HCT116 (cell line): ENCODE measurements at regions not wholly inside any gene's neighbourhood (a gene's known extent, or its start where the extent isn't known, plus 50 kb on each side); places are given as distances from the start of the nearest gene placed in this dataset.

Source experiments
- ATAC-seq: fragments of 200-7000 bp; cut with Tn5 transposase; 2 replicates; pipeline ENCODE4 v1.9.1; 2020; ENCODE audit warnings: mild to moderate bottlenecking, moderate library complexity
- BruUV-seq: library from RNA; stranded (reverse); fragments of 400-500 nt; replicated peaks from 2 replicates; lab custom pipeline; 2021; lab: Mats Ljungman, UMichigan
- CTCF ChIA-PET: fragments of 300-600 bp; sonication (Branson Sonifier 250); formaldehyde crosslinking; loops from one replicate; lab custom pipeline; 2021; ENCODE audit warnings: antibody characterized with exemption; lab: Charles Lee
- POLR2A ChIA-PET: fragments of 300-600, 350-600 bp; sonication (Branson Sonifier 250); formaldehyde crosslinking; loops from one replicate; lab custom pipeline; 2021; ENCODE audit warnings: antibody characterized with exemption; lab: Charles Lee
- RAD21 ChIA-PET, 2 experiments: fragments of 300-600 bp; sonication (Branson Sonifier 250); formaldehyde crosslinking; loops; one replicate each; lab custom pipeline; 2023; ENCODE audit warnings: low total read pairs in 2 of 2; ENCODE audit not compliant: uncharacterized antibody in 2 of 2, unreplicated experiment in 2 of 2, low non-redundant PET in 1 of 2; lab: Charles Lee
- DNase-seq: peaks from one replicate; pipeline ENCODE4 v3.0.0-alpha.2; 2010; ENCODE audit warnings: low read depth, low spot score
- H2AFZ ChIP-seq: fragments of 200-600 bp; shearing (Covaris generic), sonication (generic); 2 replicates; pipeline ENCODE4 v1.6.1; 2017; ENCODE audit warnings: low read depth, mixed run types, mixed read lengths, antibody characterized with exemption, low read length; ENCODE audit not compliant: poor library complexity, severe bottlenecking
- H3K27ac ChIP-seq: 2 replicates; pipeline ENCODE4 v1.5.1; 2012; ENCODE audit warnings: low read depth, low read length
- H3K27me3 ChIP-seq: fragments of 200-600 bp; sonication (generic); 2 replicates; pipeline ENCODE4 v1.6.1; 2016; ENCODE audit warnings: mixed run types, low read length, mixed read lengths; ENCODE audit not compliant: insufficient read depth
- H3K36me3 ChIP-seq, 2 experiments: fragments of 200-500 bp in 1 of 2; fragments of 200-600 bp in 1 of 2; sonication (Bioruptor generic) in 1 of 2; sonication (generic) in 1 of 2; 2 replicates each; pipeline versions ENCODE4 v1.5.1 to v1.6.1; 2014 to 2016; ENCODE audit warnings: low read length in 2 of 2, inconsistent platforms in 1 of 2, mixed read lengths in 1 of 2, mixed run types in 1 of 2; ENCODE audit not compliant: insufficient read depth in 2 of 2, control insufficient read depth in 1 of 2
- H3K4me1 ChIP-seq, 2 experiments: fragments of 200-600 bp in 1 of 2; sonication (generic) in 1 of 2; 2 replicates each; pipeline versions ENCODE4 v1.5.1 to v1.6.1; 2012 to 2017; ENCODE audit warnings: low read length in 2 of 2, inconsistent platforms in 1 of 2, mild to moderate bottlenecking in 1 of 2, mixed read lengths in 1 of 2, mixed run types in 1 of 2, moderate library complexity in 1 of 2; ENCODE audit not compliant: insufficient read depth in 2 of 2, control insufficient read depth in 1 of 2
- H3K4me2 ChIP-seq: fragments of 200-600 bp; sonication (generic); 2 replicates; pipeline ENCODE4 v1.6.1; 2017; ENCODE audit warnings: mixed run types, low read length, mixed read lengths
- H3K4me3 ChIP-seq, 2 experiments: fragments of 200-600 bp in 1 of 2; sonication (generic) in 1 of 2; replicated peaks in 1 of 2; 2 replicates each; pipeline ENCODE4 v1.5.1; 2011 to 2016; ENCODE audit warnings: low read length in 2 of 2, control low read depth in 1 of 2, low read depth in 1 of 2, mild to moderate bottlenecking in 1 of 2, mixed read lengths in 1 of 2, mixed run types in 1 of 2
- H3K79me2 ChIP-seq: fragments of 200-600 bp; sonication (generic); 2 replicates; pipeline ENCODE4 v1.6.1; 2017; ENCODE audit warnings: mild to moderate bottlenecking, mixed run types, low read length, moderate library complexity, mixed read lengths; ENCODE audit not compliant: insufficient read depth
- H3K9ac ChIP-seq: fragments of 200-600 bp; sonication (generic); 2 replicates; pipeline ENCODE4 v1.6.1; 2016; ENCODE audit warnings: low read length, mixed read lengths
- H3K9me2 ChIP-seq: fragments of 200-600 bp; sonication (generic), shearing (Covaris generic); 2 replicates; pipeline ENCODE4 v1.6.1; 2017; ENCODE audit warnings: mixed run types, mild to moderate bottlenecking, moderate library complexity; ENCODE audit not compliant: insufficient read depth
- H3K9me3 ChIP-seq, 2 experiments: fragments of 200-500 bp in 1 of 2; fragments of 200-600 bp in 1 of 2; sonication (Bioruptor generic) in 1 of 2; sonication (generic) in 1 of 2; 2 replicates each; pipeline ENCODE4 v1.6.1; 2014 to 2017; ENCODE audit warnings: low read length in 2 of 2, mixed read lengths in 2 of 2, inconsistent platforms in 1 of 2, low read depth in 1 of 2, mild to moderate bottlenecking in 1 of 2, mixed run types in 1 of 2, moderate library complexity in 1 of 2; ENCODE audit not compliant: control insufficient read depth in 1 of 2, insufficient read depth in 1 of 2
- H4K20me1 ChIP-seq: fragments of 200-600 bp; sonication (generic), shearing (Covaris generic); 2 replicates; pipeline ENCODE4 v1.6.1; 2017; ENCODE audit warnings: mixed run types, mild to moderate bottlenecking, moderate library complexity; ENCODE audit not compliant: insufficient read depth
- CBX3 ChIP-seq: IDR thresholded peaks from 2 replicates; pipeline ENCODE4 v1.6.1; 2012; ENCODE audit warnings: low read depth
- ELF1 ChIP-seq: IDR thresholded peaks from 2 replicates; pipeline ENCODE4 v1.6.1; 2012; ENCODE audit warnings: low read depth, borderline replicate concordance
- EZH2phosphoT487 ChIP-seq: fragments of 200-600 bp; IDR thresholded peaks from 2 replicates; pipeline ENCODE4 v1.6.1; 2018; ENCODE audit warnings: antibody characterized with exemption, borderline replicate concordance
- FOSL1 ChIP-seq: IDR thresholded peaks from 2 replicates; pipeline ENCODE4 v1.6.1; 2012; ENCODE audit warnings: low read depth
- MAX ChIP-seq: IDR thresholded peaks from 2 replicates; pipeline ENCODE4 v1.6.1; 2012
- REST ChIP-seq: IDR thresholded peaks from 2 replicates; pipeline ENCODE4 v1.6.1; 2012; ENCODE audit warnings: low read depth
- SP1 ChIP-seq: IDR thresholded peaks from 2 replicates; pipeline ENCODE4 v1.6.1; 2012; ENCODE audit warnings: low read depth
- SRF ChIP-seq: IDR thresholded peaks from 2 replicates; pipeline ENCODE4 v1.6.1; 2012; ENCODE audit warnings: low read depth
- TCF7L2 ChIP-seq: IDR thresholded peaks from 2 replicates; pipeline ENCODE4 v1.7.0; 2011; ENCODE audit warnings: borderline replicate concordance, inconsistent platforms; ENCODE audit not compliant: insufficient read depth, insufficient read length; ENCODE audit errors: extremely low read depth
- YY1 ChIP-seq: IDR thresholded peaks from 2 replicates; pipeline ENCODE4 v1.6.1; 2011; ENCODE audit warnings: low read length, low read depth, moderate library complexity, mild to moderate bottlenecking; ENCODE audit not compliant: insufficient replicate concordance; ENCODE audit errors: extremely low read depth
- ZFX ChIP-seq: fragments of 450-650 bp; IDR thresholded peaks from 2 replicates; pipeline ENCODE4 v1.6.1; 2017
- ZNF274 ChIP-seq: fragments of 200-500 bp; sonication (Bioruptor generic); IDR thresholded peaks from 2 replicates; pipeline ENCODE4 v1.6.1; 2014; ENCODE audit warnings: mild to moderate bottlenecking, low read depth, low read length, inconsistent platforms
- intact Hi-C: fragments of 100-400 bp; cut with micrococcal nuclease; formaldehyde crosslinking; loops from 2 replicates; pipeline ENCODE4 v1.10.0; 2022

DNA sequence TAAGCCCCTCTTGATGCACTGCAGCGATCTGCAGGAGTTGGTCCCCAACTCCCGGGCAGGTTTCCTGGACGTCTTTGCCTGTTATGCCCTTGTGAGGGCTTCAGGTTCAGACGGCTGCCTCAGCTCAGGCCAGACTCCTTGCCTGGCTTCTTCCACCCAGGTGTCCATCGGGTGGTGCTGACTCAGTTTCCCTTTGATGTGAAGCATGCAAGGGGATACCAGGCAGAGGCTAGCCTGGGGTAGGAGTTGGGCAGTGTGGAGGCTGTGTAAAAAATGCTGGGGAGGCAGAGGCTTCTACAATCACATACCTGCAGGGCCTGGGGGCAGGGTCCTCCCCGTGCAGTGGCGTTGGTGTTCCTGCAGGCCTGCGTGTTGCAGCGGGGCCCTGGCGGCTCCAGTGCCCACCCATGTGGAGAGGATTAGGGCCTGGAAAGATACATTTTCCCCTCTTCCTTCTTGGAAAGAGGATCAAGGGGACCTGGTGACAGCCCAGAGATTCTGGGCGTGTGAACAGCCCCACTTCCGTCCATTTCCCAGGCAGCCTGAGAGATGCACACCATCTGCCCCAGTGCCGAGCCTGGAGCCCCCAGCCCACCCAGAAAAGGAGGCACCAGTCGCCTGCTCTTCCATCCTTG, 338.3 kb downstream of the DYSF start:
- CTCF ChIA-PET: no interaction called here
- RAD21 ChIA-PET: interaction anchor here in 1 of 2 experiments (0.6 kb wide), 1 partner anchor 357 kb away, joined by 5 read pairs; no protein-coding TSS in a partner anchor
- Histone ChIP-seq H3K27me3 (no peaks in the 10 kb centered on the region), H3K36me3 (no peaks in the 10 kb centered on the region), H2AFZ (no peak overlapping the region), H3K9me3 (no peaks in the 10 kb centered on the region), H3K4me2 (no peak overlapping the region), H3K27ac (no peak overlapping the region), H3K9me2 (no peaks in the 10 kb centered on the region), H3K4me3 (no peak overlapping the region), H3K9ac (no peak overlapping the region), H4K20me1 (no peaks in the 10 kb centered on the region), H3K79me2 (no peaks in the 10 kb centered on the region), H3K4me1 (peaks cover 0 to 8% of the 10 kb centered on the region in 2 experiments; a peak in 1 of 4 replicates)
- DNase-seq (no peak), ATAC-seq (no peak)
- intact Hi-C loops: no loop called here
- BruUV-seq: no TSS peak
- TF ChIP-seq CBX3 (no peak), FOSL1 (no peak), SP1 (no peak), TCF7L2 (no peak), SRF (no peak), ELF1 (no peak), REST (no peak), ZFX (no peak), ZNF274 (no peak), EZH2phosphoT487 (no peak), MAX (no peak), YY1 (no peak)
- POLR2A ChIA-PET: no interaction called here
